ENCODE measurements at regions not wholly inside any gene's neighbourhood (a gene's known extent, or its start where the extent isn't known, plus 50 kb on each side); places are given as distances from the start of the nearest gene placed in this dataset.

DNA sequence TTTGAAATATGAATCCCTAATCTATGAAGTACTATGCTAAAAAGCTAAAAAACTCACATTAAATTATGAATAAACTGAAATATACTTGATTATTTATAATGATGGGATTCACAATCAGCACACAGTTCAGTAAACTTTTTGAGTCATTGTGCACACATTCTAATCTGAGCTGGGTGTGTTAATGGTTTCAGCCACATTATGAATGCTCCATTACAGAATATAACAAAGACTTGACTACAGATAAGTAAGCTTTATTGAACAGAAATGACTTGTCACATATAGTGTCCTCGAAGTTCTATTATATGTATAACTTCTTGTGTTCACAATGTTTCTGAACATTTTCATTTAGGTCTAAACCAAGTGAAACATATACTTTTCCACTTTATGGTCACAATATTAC is 1649.9 kb upstream of the IGFBP7 start:
- Histone ChIP-seq H3K36me3 (ENCODE audit: insufficient read depth, low read length) (no peaks in the 10 kb centered on the region), H3K9me3 (ENCODE audit: control insufficient read depth, insufficient read depth, low read length) (no peaks in the 10 kb centered on the region), H3K9ac (ENCODE audit: low read depth, low read length) (no peak overlapping the region), H3K4me1 (ENCODE audit: insufficient read depth, low read length) (no peaks in the 10 kb centered on the region)

DNA sequence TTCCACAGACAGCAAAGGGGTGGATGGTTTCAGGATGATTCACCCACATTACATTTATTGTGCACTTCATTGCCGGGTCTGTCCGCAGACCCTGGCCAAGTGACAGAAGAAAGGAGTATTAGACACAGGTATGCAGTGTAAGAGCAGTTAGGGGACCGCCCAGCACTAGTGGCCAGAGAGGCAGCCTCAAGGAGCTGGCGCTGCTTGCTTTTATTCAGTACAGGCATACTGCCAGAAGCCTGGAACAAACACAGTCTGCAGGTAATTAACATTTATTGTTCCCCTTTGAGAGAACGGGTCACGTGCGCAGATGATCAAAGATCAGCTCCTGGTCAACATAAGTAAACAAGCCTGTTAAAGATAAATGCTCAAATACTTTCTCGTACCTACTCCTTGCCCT is 1639.0 kb upstream of the IGFBP7 start:
- H3K4me1 ChIP-seq (ENCODE audit: insufficient read depth, low read length): no peaks in the 10 kb centered on the region
- no peak overlapping the region for H3K9ac ChIP-seq (ENCODE audit: low read depth, low read length)
- no peaks in the 10 kb centered on the region for H3K9me3 ChIP-seq (ENCODE audit: control insufficient read depth, insufficient read depth, low read length)
- no peaks in the 10 kb centered on the region for H3K36me3 ChIP-seq (ENCODE audit: insufficient read depth, low read length)

DNA sequence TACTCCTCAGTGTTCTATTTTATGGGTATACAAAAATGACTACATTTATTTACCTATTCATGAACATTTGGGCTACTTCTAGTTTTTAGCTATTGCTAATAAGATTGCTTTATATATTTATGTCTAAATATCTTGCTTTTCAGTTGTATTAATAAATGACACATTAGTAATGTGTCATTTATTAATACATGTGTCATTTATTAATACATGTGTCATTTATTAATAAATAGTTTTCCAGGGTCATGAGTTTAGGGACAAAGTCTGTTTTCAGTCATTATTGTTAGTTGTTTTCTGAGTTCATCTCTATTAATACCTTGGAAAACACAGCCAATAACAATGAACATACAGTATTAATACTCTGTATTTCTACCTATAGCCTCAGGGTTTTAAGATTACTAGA is 1630.7 kb upstream of the IGFBP7 start:
- Histone ChIP-seq H3K9me3 (ENCODE audit: control insufficient read depth, insufficient read depth, low read length) (no peaks in the 10 kb centered on the region; the same call in 1 of the 2 replicates), H3K36me3 (ENCODE audit: insufficient read depth, low read length) (no peaks in the 10 kb centered on the region), H3K4me1 (ENCODE audit: insufficient read depth, low read length) (no peaks in the 10 kb centered on the region), H3K9ac (ENCODE audit: low read depth, low read length) (no peak overlapping the region)

DNA sequence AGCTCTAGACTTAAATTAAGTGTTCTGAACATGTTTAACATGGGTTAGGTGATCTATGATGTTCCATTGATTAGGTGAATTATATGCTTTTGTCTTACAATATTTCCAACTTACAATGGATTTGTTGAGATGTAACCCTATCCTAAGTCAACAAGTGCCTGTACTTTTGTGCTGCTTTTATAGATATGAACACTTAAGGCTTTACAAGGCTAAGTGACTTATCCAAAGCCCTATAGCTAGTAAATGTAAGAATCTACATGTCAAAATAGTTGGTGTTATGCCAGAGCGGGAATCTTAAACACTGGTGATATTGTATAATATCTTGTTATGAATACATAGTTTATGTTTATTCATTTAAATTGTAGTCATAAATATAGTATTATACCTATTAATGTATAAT is 1629.1 kb upstream of the IGFBP7 start:
- Histone ChIP-seq H3K4me1 (ENCODE audit: insufficient read depth, low read length) (no peaks in the 10 kb centered on the region), H3K9ac (ENCODE audit: low read depth, low read length) (no peak overlapping the region), H3K9me3 (ENCODE audit: control insufficient read depth, insufficient read depth, low read length) (no peaks in the 10 kb centered on the region; the same call in 1 of the 2 replicates), H3K36me3 (ENCODE audit: insufficient read depth, low read length) (no peaks in the 10 kb centered on the region)

- no peaks in the 10 kb centered on the region; the same call in 1 of the 2 replicates for H3K9me3 ChIP-seq (ENCODE audit: control insufficient read depth, insufficient read depth, low read length)
- no peak overlapping the region for H3K9ac ChIP-seq (ENCODE audit: low read depth, low read length)
- no peaks in the 10 kb centered on the region for H3K36me3 ChIP-seq (ENCODE audit: insufficient read depth, low read length)
- H3K4me1 ChIP-seq (ENCODE audit: insufficient read depth, low read length): no peaks in the 10 kb centered on the region
Measured at GRCh38 chr4:58738375-58738774, 1628.2 kb upstream of the IGFBP7 start.

- Histone ChIP-seq H3K9ac (ENCODE audit: low read depth, low read length) (no peak overlapping the region), H3K9me3 (ENCODE audit: control insufficient read depth, insufficient read depth, low read length) (no peaks in the 10 kb centered on the region), H3K36me3 (ENCODE audit: insufficient read depth, low read length) (no peaks in the 10 kb centered on the region), H3K4me1 (ENCODE audit: insufficient read depth, low read length) (no peaks in the 10 kb centered on the region)
Measured at GRCh38 chr4:58734030-58734674, 1624.0 kb upstream of the IGFBP7 start.

DNA sequence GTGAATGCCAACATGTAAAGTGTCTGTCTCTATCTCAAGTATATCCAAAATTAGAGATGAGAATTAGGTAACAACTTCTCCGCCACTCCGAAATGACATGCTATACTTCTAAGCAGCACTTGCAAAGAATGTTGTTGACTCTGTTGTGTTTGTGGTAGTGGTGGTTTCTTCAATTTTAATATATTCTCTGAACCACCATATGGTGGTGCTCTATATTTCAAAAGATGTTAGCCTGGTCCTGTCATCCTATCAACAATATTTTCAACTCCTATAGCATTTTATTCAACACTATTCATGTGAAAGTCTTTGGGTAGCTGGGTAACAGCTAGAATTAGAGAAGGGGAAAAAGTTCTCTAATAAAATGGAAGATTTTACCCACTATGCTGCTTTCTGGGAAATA is 1622.8 kb upstream of the IGFBP7 start:
- H3K9me3 ChIP-seq (ENCODE audit: control insufficient read depth, insufficient read depth, low read length): no peaks in the 10 kb centered on the region
- no peak overlapping the region for H3K9ac ChIP-seq (ENCODE audit: low read depth, low read length)
- H3K4me1 ChIP-seq (ENCODE audit: insufficient read depth, low read length): no peaks in the 10 kb centered on the region
- H3K36me3 ChIP-seq (ENCODE audit: insufficient read depth, low read length): no peaks in the 10 kb centered on the region

DNA sequence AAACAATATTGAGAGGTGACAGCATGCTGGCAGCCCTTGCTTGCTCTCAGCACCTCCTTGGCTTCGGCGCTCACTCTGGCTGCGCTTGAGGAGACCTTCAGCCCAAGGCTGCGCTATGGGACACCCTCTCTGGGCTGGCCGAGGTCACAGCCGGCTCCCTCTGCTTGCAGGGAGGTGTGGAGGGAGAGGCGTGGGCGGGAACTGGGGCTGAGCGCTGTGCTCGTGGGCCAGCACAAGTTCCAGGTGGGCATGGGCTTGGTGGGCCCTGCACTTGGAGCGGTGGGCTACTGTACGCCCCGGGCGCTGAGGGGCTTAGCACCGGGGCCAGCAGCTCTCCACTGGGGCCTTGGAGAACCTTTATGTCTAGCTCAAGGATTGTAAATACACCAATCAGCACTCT is 1613.8 kb upstream of the IGFBP7 start:
- no peak overlapping the region for H3K9ac ChIP-seq (ENCODE audit: low read depth, low read length)
- no peaks in the 10 kb centered on the region for H3K36me3 ChIP-seq (ENCODE audit: insufficient read depth, low read length)
- H3K4me1 ChIP-seq (ENCODE audit: insufficient read depth, low read length): no peaks in the 10 kb centered on the region
- no peaks in the 10 kb centered on the region; the same call in 1 of the 2 replicates for H3K9me3 ChIP-seq (ENCODE audit: control insufficient read depth, insufficient read depth, low read length)

DNA sequence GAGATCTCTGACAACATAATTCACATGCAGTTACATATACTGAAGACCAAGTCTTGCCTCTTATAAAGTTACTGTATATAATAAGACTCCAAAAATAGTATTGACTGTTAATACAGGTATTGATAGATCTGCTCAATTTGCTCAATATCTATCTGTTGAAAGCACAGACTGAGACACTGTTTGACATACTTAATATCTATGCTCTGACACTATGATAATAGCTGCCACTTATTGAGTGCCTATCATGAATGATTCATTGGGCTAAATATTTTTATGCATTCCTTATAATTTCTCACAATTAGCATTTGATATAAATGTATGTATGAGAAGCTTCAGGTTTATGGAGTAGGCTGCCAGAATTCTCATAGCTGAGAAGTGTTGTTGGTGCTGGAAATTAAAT is 1600.9 kb upstream of the IGFBP7 start:
- no peaks in the 10 kb centered on the region for H3K9me3 ChIP-seq (ENCODE audit: control insufficient read depth, insufficient read depth, low read length)
- no peaks in the 10 kb centered on the region for H3K4me1 ChIP-seq (ENCODE audit: insufficient read depth, low read length)
- H3K36me3 ChIP-seq (ENCODE audit: insufficient read depth, low read length): no peaks in the 10 kb centered on the region
- H3K9ac ChIP-seq (ENCODE audit: low read depth, low read length): no peak overlapping the region

GRCh38 chr4:58688568-58688967 is 1578.4 kb upstream of the IGFBP7 start:
- H3K9me3 ChIP-seq (ENCODE audit: control insufficient read depth, insufficient read depth, low read length): no peaks in the 10 kb centered on the region
- H3K4me1 ChIP-seq (ENCODE audit: insufficient read depth, low read length): no peaks in the 10 kb centered on the region
- no peak overlapping the region for H3K9ac ChIP-seq (ENCODE audit: low read depth, low read length)
- no peaks in the 10 kb centered on the region for H3K36me3 ChIP-seq (ENCODE audit: insufficient read depth, low read length)

- Histone ChIP-seq H3K9me3 (ENCODE audit: control insufficient read depth, insufficient read depth, low read length) (peaks cover 12% of the 10 kb centered on the region), H3K4me1 (ENCODE audit: insufficient read depth, low read length) (no peaks in the 10 kb centered on the region), H3K36me3 (ENCODE audit: insufficient read depth, low read length) (no peaks in the 10 kb centered on the region), H3K9ac (ENCODE audit: low read depth, low read length) (no peak overlapping the region)
Measured at GRCh38 chr4:58679886-58680285, 1569.7 kb upstream of the IGFBP7 start.

DNA sequence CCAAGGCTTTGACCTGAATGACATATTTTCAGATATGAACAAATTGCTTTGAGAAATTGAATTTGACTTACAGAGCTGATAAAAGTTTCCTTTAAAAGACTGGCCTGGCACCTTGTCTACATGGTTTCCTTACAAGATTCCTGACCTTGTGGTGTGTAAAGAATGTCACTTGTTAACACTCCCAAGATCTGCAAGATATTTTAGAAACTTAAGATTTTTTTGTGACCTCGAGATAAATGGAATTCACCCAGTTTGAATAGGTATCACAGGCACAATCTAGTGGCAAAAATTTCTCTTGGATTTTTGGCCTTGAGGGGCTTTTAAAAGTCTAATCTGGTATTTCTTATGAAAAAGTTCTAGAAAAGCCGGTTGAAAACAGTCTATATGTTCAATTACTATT is 1568.9 kb upstream of the IGFBP7 start:
- Histone ChIP-seq H3K36me3 (ENCODE audit: insufficient read depth, low read length) (no peaks in the 10 kb centered on the region), H3K4me1 (ENCODE audit: insufficient read depth, low read length) (no peaks in the 10 kb centered on the region), H3K9me3 (ENCODE audit: control insufficient read depth, insufficient read depth, low read length) (peaks cover 17% of the 10 kb centered on the region), H3K9ac (ENCODE audit: low read depth, low read length) (no peak overlapping the region)

DNA sequence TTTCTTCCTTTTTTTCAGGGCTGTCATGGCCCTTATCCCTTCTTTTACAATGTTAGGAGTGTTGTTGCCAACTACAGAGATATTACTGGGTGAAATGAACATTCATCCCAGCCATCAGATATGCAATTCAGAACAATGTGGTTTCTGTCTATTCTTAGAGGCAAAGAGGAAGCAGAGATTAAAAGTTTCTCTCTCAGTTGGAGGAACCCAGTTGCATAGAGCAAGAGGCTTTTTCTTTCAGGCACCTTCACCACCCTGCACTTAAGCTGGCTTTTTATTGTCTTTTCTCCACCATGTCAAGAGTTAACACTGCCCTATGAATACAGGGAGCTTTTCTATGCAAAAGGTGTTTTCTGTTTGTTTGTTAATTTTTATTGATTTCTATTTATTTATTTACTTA is 1559.6 kb upstream of the IGFBP7 start:
- Histone ChIP-seq H3K36me3 (ENCODE audit: insufficient read depth, low read length) (peaks cover 4% of the 10 kb centered on the region; the same call in 1 of the 2 replicates), H3K4me1 (ENCODE audit: insufficient read depth, low read length) (no peaks in the 10 kb centered on the region), H3K9ac (ENCODE audit: low read depth, low read length) (no peak overlapping the region), H3K9me3 (ENCODE audit: control insufficient read depth, insufficient read depth, low read length) (peaks cover 4% of the 10 kb centered on the region)

- no peaks in the 10 kb centered on the region for H3K9me3 ChIP-seq (ENCODE audit: control insufficient read depth, insufficient read depth, low read length)
- H3K9ac ChIP-seq (ENCODE audit: low read depth, low read length): no peak overlapping the region
- H3K4me1 ChIP-seq (ENCODE audit: insufficient read depth, low read length): no peaks in the 10 kb centered on the region
- no peaks in the 10 kb centered on the region for H3K36me3 ChIP-seq (ENCODE audit: insufficient read depth, low read length)
Measured at GRCh38 chr4:58665649-58666048, 1555.5 kb upstream of the IGFBP7 start.

- H3K4me1 ChIP-seq (ENCODE audit: insufficient read depth, low read length): no peaks in the 10 kb centered on the region
- H3K9ac ChIP-seq (ENCODE audit: low read depth, low read length): no peak overlapping the region
- H3K36me3 ChIP-seq (ENCODE audit: insufficient read depth, low read length): no peaks in the 10 kb centered on the region
- peaks cover 6% of the 10 kb centered on the region; the same call in 1 of the 2 replicates for H3K9me3 ChIP-seq (ENCODE audit: control insufficient read depth, insufficient read depth, low read length)
Measured at GRCh38 chr4:58658701-58659100, 1548.5 kb upstream of the IGFBP7 start.

DNA sequence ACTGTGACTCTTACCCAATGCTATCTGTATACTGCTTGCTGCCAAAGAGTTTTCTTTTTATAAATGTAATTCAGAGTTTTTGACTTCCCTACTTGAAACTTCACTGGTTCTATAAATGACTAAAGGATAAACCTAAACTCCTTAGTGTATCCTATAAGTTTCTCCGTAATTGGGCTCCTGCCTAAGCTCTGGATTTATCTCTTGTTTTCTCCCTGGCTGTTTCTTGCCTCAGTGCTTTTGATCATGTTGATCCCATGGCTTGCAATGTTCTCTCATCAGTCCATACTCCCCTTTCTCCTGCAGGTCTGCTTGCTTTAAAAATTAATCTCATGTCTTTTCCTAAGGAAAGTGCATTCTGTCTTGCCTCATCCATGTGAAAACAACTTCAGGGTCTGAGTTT is 1543.1 kb upstream of the IGFBP7 start:
- no peak overlapping the region for H3K9ac ChIP-seq (ENCODE audit: low read depth, low read length)
- H3K4me1 ChIP-seq (ENCODE audit: insufficient read depth, low read length): no peaks in the 10 kb centered on the region
- H3K36me3 ChIP-seq (ENCODE audit: insufficient read depth, low read length): no peaks in the 10 kb centered on the region
- H3K9me3 ChIP-seq (ENCODE audit: control insufficient read depth, insufficient read depth, low read length): peaks cover 6% of the 10 kb centered on the region; the same call in 1 of the 2 replicates

All from ES-I3 (cell line).